Skeletal muscle tissue (tissue), 3 donors: ENCODE measurements at regions not wholly inside any gene's neighbourhood (a gene's known extent, or its start where the extent isn't known, plus 50 kb on each side); places are given as distances from the start of the nearest gene placed in this dataset.

ENCODE experiments used
- H3K27ac ChIP-seq: one replicate; pipeline ENCODE4 v1.7.0; 2013; ENCODE audit warnings: mild to moderate bottlenecking, low read depth, low read length, inconsistent platforms
- H3K27me3 ChIP-seq, 3 donors: one replicate each; pipeline ENCODE4 v1.7.0; 2013; ENCODE audit warnings: low read length in 3 of 3; ENCODE audit not compliant: control insufficient read depth in 3 of 3, insufficient read depth in 3 of 3
- H3K36me3 ChIP-seq, 3 donors: one replicate each; pipeline ENCODE4 v1.7.0; 2013; ENCODE audit warnings: low read length in 3 of 3; ENCODE audit not compliant: control insufficient read depth in 3 of 3, insufficient read depth in 3 of 3
- H3K4me1 ChIP-seq, 3 donors: one replicate each; pipeline ENCODE4 v1.7.0; 2013; ENCODE audit warnings: low read length in 3 of 3, mild to moderate bottlenecking in 3 of 3; ENCODE audit not compliant: control insufficient read depth in 3 of 3, insufficient read depth in 3 of 3
- H3K4me3 ChIP-seq, 3 donors: one replicate each; pipeline ENCODE4 v1.7.0; 2013; ENCODE audit warnings: low read length in 3 of 3
- H3K9ac ChIP-seq, 3 donors: one replicate each; pipeline ENCODE4 v1.7.0; 2013; ENCODE audit warnings: low read length in 3 of 3, mild to moderate bottlenecking in 3 of 3, moderate library complexity in 2 of 3, low read depth in 1 of 3
- H3K9me3 ChIP-seq, 3 donors: one replicate each; pipeline ENCODE4 v1.7.0; 2013; ENCODE audit warnings: low read length in 3 of 3; ENCODE audit not compliant: control insufficient read depth in 3 of 3
- donor health status: Osteomylitis.

GRCh38 chr10:33889371-33889770 lies 554.9 kb upstream of the NRP1 start:
- Histone ChIP-seq H3K36me3 (no peaks in the 10 kb centered on the region), H3K27ac (no peak overlapping the region), H3K9ac (no peak overlapping the region), H3K27me3 (no peaks in the 10 kb centered on the region), H3K4me1 (no peaks in the 10 kb centered on the region), H3K4me3 (no peak overlapping the region), H3K9me3 (no peaks in the 10 kb centered on the region)

DNA sequence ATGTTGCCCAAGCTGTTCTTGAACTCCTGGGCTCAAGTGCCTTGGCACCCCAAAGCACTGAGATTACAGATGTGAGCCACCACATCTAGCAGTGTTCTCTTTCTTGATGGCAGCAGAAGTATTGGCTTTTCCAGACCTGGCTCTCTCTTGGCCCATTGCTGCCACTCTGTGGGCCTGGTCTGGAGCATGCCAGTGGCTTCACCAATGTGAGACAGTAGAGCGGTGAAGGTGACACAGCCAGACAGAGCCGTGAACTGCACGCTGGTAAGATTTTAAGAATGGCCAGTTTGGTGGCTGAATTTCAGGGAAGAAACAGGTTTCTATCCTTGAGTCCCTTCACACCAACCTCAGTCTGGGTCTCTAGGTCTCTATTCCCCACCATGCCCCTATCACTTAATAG lies 552.7 kb upstream of the NRP1 start:
- no peak overlapping the region for H3K27ac ChIP-seq
- no peaks in the 10 kb centered on the region for H3K4me1 ChIP-seq
- no peaks in the 10 kb centered on the region for H3K36me3 ChIP-seq
- H3K9me3 ChIP-seq = no peaks in the 10 kb centered on the region
- H3K4me3 ChIP-seq = no peak overlapping the region
- H3K27me3 ChIP-seq = no peaks in the 10 kb centered on the region
- no peak overlapping the region for H3K9ac ChIP-seq

- no peaks in the 10 kb centered on the region for H3K36me3 ChIP-seq
- H3K27ac ChIP-seq = no peak overlapping the region
- H3K4me1 ChIP-seq = no peaks in the 10 kb centered on the region
- H3K27me3 ChIP-seq = no peaks in the 10 kb centered on the region
- no peak overlapping the region for H3K9ac ChIP-seq
- no peaks in the 10 kb centered on the region for H3K9me3 ChIP-seq
- no peak overlapping the region for H3K4me3 ChIP-seq
Observed at GRCh38 chr10:33886299-33886698, 551.8 kb upstream of the NRP1 start.

DNA sequence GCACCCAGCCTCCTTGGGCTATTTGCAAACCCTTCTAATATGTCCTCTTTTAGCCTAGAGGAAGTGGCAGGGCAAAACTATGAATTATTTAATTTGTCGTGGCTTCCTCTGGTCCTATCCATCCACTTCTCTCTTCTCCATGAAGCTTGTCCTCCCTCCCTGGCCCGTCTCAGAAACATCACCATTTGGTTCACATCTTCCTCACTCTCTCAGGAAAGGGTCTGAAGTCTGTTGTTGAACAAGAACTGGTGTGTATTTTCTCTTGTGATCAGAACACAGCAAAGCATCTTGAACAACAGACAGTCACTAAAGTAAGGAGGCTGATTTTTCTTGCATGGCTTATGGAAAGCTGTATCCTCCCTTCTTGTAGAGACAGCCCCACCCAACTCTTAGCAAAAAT lies 550.1 kb upstream of the NRP1 start:
- H3K9me3 ChIP-seq = no peaks in the 10 kb centered on the region
- no peaks in the 10 kb centered on the region for H3K27me3 ChIP-seq
- no peaks in the 10 kb centered on the region for H3K4me1 ChIP-seq
- no peak overlapping the region for H3K9ac ChIP-seq
- no peaks in the 10 kb centered on the region for H3K36me3 ChIP-seq
- H3K4me3 ChIP-seq = no peak overlapping the region
- H3K27ac ChIP-seq = no peak overlapping the region

DNA sequence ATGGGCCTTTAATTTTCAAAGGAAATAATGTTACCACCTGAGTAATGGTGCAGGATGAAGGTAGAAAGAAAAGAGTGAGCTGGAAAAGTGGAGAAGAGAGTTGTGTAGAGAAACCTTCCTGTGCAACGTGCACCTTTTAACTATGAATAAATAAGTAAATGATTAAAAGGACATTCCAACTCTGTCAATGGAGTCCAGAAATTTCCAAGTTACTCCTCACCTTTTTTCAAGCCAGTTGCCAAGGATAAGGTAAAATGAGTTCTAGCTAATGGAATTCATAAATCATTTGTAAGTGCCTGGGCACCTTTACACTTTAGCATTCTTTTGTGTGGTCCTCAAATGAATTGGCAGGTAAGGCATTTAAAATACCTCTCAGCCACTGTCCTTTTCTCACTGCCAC lies 549.4 kb upstream of the NRP1 start:
- H3K36me3 ChIP-seq = no peaks in the 10 kb centered on the region
- H3K4me1 ChIP-seq = no peaks in the 10 kb centered on the region
- H3K27me3 ChIP-seq = no peaks in the 10 kb centered on the region
- H3K9me3 ChIP-seq = no peaks in the 10 kb centered on the region
- no peak overlapping the region for H3K9ac ChIP-seq
- H3K27ac ChIP-seq = no peak overlapping the region
- no peak overlapping the region for H3K4me3 ChIP-seq

DNA sequence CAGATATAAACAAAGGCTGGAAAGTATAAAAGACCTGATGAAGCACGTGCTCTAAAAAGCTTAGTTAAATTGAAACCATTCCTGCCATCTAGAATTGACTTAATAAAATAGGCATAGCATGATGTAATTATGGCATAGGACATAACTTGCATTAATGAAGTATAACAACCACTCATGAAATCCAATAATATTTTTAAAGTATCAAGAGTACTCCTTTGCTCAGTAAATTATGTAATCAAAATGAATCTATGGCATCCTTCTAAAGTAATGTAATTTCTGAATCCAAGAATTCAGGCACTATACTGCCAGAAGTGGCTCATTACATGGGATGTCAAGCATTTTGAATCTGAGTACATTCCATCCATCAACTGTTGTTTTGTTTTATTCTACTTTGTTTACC lies 548.5 kb upstream of the NRP1 start:
- no peak overlapping the region for H3K9ac ChIP-seq
- H3K27me3 ChIP-seq = no peaks in the 10 kb centered on the region
- H3K36me3 ChIP-seq = no peaks in the 10 kb centered on the region
- peaks cover 0 to 4% (median 0%) of the 10 kb centered on the region in 3 donors for H3K4me1 ChIP-seq
- H3K27ac ChIP-seq = no peak overlapping the region
- H3K9me3 ChIP-seq = no peaks in the 10 kb centered on the region
- H3K4me3 ChIP-seq = no peak overlapping the region

- no peak overlapping the region for H3K9ac ChIP-seq
- no peaks in the 10 kb centered on the region for H3K9me3 ChIP-seq
- peaks cover 0 to 4% (median 0%) of the 10 kb centered on the region in 3 donors for H3K4me1 ChIP-seq
- no peak overlapping the region for H3K27ac ChIP-seq
- no peaks in the 10 kb centered on the region for H3K27me3 ChIP-seq
- no peaks in the 10 kb centered on the region for H3K36me3 ChIP-seq
- H3K4me3 ChIP-seq = no peak overlapping the region
Observed at GRCh38 chr10:33880291-33880690, 545.8 kb upstream of the NRP1 start.

- no peak overlapping the region for H3K4me3 ChIP-seq
- no peaks in the 10 kb centered on the region for H3K9me3 ChIP-seq
- H3K27ac ChIP-seq = no peak overlapping the region
- no peaks in the 10 kb centered on the region for H3K27me3 ChIP-seq
- no peak overlapping the region for H3K9ac ChIP-seq
- peaks cover 0 to 4% (median 0%) of the 10 kb centered on the region in 3 donors for H3K4me1 ChIP-seq
- no peaks in the 10 kb centered on the region for H3K36me3 ChIP-seq
Observed at GRCh38 chr10:33878238-33878786, 543.8 kb upstream of the NRP1 start.

DNA sequence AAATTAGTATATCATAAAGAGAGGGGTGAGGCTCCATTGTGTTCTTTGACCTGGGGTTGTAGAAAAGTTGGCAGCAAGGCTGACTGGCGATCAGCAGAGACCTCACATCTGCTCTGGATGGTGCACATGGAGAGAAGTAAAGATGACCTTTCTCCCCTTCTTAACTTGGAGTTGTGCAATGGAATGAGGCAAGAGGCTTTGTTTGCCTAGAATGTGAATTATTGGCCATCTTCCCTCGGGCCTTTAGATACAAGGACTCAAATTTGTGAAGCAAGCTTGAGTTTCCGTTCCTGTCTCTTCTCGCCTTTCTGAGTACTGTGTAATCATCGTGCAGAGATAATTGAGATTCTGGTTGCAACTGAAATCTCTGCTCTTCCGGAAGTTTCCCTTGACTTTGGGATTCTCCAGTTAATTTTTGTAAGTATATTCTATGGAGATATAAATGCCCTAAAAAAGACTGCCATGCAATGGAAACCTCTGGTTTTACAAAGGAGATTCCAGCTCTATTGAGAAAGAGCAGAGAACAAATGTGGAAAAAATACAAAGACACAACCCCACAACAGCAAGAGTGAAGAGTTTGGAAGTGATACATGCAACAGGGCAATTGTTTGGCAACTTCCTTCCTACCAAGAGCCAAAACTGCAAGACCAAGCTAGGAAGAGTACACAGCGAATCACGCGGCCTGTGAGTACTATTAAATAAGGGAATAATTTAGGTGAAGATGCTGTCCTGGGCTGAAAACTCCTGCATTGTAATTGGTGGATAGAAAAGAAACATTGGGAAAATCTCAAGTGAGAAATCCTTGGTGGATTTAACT lies 542.3 kb upstream of the NRP1 start:
- H3K36me3 ChIP-seq = no peaks in the 10 kb centered on the region
- no peaks in the 10 kb centered on the region for H3K9me3 ChIP-seq
- H3K27ac ChIP-seq = no peak overlapping the region
- H3K4me1 ChIP-seq = peaks cover 0 to 4% (median 0%) of the 10 kb centered on the region in 3 donors
- H3K27me3 ChIP-seq = no peaks in the 10 kb centered on the region
- no peak overlapping the region for H3K4me3 ChIP-seq
- no peak overlapping the region for H3K9ac ChIP-seq

GRCh38 chr10:33875924-33876583 lies 541.6 kb upstream of the NRP1 start:
- Histone ChIP-seq H3K27ac (no peak overlapping the region), H3K4me3 (no peak overlapping the region), H3K9me3 (no peaks in the 10 kb centered on the region), H3K4me1 (peaks cover 0 to 4% (median 0%) of the 10 kb centered on the region in 3 donors), H3K9ac (no peak overlapping the region), H3K36me3 (no peaks in the 10 kb centered on the region), H3K27me3 (no peaks in the 10 kb centered on the region)
